HG02938 (cell line): ENCODE measurements at regions not wholly inside any gene's neighbourhood (a gene's known extent, or its start where the extent isn't known, plus 50 kb on each side); places are given as distances from the start of the nearest gene placed in this dataset.

Experiments
- ATAC-seq: cut with Tn5 transposase; IDR thresholded peaks from one replicate; pipeline ENCODE4 v1.9.1; 2021; ENCODE audit warnings: mild to moderate bottlenecking, moderate library complexity; ENCODE audit not compliant: unreplicated experiment

GRCh38 chr20:6576726-6577125 lies 190.8 kb upstream of the BMP2 start:
- ATAC-seq: no peak

- ATAC-seq: no peak
These were observed 191.5 kb upstream of the BMP2 start for GRCh38 chr20:6575912-6576401.

GRCh38 chr20:6566821-6567220 lies 200.7 kb upstream of the BMP2 start:
- ATAC-seq: no peak

- no peak for ATAC-seq
These were observed 205.4 kb upstream of the BMP2 start for GRCh38 chr20:6562111-6562510.

GRCh38 chr20:6560978-6561377 lies 206.5 kb upstream of the BMP2 start:
- no peak for ATAC-seq

GRCh38 chr20:6559791-6560190 lies 207.7 kb upstream of the BMP2 start:
- no peak for ATAC-seq

- no peak for ATAC-seq
These were observed 209.1 kb upstream of the BMP2 start for GRCh38 chr20:6558341-6558740.

GRCh38 chr20:6533761-6534479 lies 233.6 kb upstream of the BMP2 start:
- ATAC-seq: no peak

GRCh38 chr20:6533351-6533750 lies 234.1 kb upstream of the BMP2 start:
- ATAC-seq: no peak

GRCh38 chr20:6530779-6531315 lies 236.6 kb upstream of the BMP2 start:
- no peak for ATAC-seq

- ATAC-seq: no peak
These were observed 237.2 kb upstream of the BMP2 start for GRCh38 chr20:6530254-6530653.

GRCh38 chr20:6525447-6526303 lies 241.8 kb upstream of the BMP2 start:
- ATAC-seq: no peak

- no peak for ATAC-seq
These were observed 243.2 kb upstream of the BMP2 start for GRCh38 chr20:6524305-6524704.

GRCh38 chr20:6519556-6519955 lies 247.9 kb upstream of the BMP2 start:
- no peak for ATAC-seq

- no peak for ATAC-seq
These were observed 252.2 kb upstream of the BMP2 start for GRCh38 chr20:6515261-6515660.

GRCh38 chr20:6513599-6513998 lies 253.9 kb upstream of the BMP2 start:
- ATAC-seq: no peak

- ATAC-seq: no peak
These were observed 258.1 kb upstream of the BMP2 start for GRCh38 chr20:6509374-6509773.

GRCh38 chr20:6506906-6507305 lies 260.6 kb upstream of the BMP2 start:
- no peak for ATAC-seq

GRCh38 chr20:6504826-6505225 lies 262.7 kb upstream of the BMP2 start:
- ATAC-seq: no peak

- no peak for ATAC-seq
These were observed 263.3 kb upstream of the BMP2 start for GRCh38 chr20:6504179-6504578.

GRCh38 chr20:6502999-6503398 lies 264.5 kb upstream of the BMP2 start:
- ATAC-seq: no peak

GRCh38 chr20:6502219-6502618 lies 265.3 kb upstream of the BMP2 start:
- no peak for ATAC-seq
